DMS153 treated with DMSO at 0.1 percent for 48 hours (cell line): ENCODE measurements at regions not wholly inside any gene's neighbourhood (a gene's known extent, or its start where the extent isn't known, plus 50 kb on each side); places are given as distances from the start of the nearest gene placed in this dataset.

Source experiments
- DNase-seq: peaks from one replicate; lab custom pipeline; 2025; ENCODE audit not compliant: unreplicated experiment; lab: John Stamatoyannopoulos, UW

GRCh38 chr10:130737621-130738020 lies 573.9 kb downstream of the TCERG1L start:
- no peak for DNase-seq

DNA sequence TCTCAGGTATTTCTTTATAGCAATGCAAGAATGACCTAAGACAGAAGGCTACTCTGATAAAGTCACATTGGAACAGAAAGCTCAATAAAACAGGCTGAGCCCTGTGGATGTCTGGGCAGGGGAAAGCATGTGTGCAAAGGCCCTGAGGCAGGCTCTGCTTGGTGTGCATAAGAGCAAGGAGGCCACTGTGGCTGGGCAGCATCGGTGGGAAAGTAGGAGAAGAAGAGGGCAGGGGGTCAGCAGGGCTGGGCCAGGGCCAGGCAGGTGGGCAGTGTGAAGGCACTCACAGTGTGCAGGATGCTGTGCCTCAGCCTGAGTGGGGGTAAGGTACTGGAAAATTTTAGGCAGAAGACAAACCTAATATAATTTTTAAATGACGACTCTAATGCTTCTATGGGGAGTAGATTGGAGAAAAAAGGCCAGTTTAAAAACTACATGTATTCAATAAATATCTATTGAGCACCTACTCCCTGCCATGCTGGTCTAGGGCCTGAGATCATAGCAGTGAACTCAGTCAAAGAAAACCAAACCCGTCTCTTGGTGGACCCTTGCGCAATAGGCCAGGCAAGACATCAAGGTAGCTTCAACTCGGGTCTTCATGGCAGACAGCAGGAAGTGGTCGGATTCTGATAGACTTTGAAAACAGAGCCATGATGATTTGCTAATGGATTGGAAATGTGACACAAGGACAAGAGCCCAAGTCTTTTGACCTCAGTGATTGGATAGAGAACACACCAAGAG lies 572.3 kb downstream of the TCERG1L start:
- DNase-seq = no peak

GRCh38 chr10:130739757-130740145 lies 571.8 kb downstream of the TCERG1L start:
- DNase-seq = no peak

DNA sequence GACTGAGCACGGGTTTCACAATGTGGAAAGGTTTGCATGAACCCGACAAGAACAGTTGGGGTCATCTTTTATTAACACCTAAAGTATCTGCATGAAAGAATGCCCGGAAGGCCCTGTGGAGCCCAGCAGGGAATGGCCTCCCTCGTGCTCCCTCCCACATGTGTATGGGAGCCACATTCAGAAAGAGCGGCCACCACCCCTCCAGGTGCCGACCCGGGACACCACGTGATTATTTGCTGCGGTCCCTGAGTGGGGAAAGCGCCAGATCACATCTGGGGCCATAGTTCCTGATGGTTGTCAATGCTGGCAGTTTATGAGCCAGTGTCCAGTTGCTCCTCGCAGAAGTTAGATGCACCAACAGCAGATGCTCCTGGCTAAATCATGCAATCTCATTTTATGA lies 571.4 kb downstream of the TCERG1L start:
- no peak for DNase-seq

DNA sequence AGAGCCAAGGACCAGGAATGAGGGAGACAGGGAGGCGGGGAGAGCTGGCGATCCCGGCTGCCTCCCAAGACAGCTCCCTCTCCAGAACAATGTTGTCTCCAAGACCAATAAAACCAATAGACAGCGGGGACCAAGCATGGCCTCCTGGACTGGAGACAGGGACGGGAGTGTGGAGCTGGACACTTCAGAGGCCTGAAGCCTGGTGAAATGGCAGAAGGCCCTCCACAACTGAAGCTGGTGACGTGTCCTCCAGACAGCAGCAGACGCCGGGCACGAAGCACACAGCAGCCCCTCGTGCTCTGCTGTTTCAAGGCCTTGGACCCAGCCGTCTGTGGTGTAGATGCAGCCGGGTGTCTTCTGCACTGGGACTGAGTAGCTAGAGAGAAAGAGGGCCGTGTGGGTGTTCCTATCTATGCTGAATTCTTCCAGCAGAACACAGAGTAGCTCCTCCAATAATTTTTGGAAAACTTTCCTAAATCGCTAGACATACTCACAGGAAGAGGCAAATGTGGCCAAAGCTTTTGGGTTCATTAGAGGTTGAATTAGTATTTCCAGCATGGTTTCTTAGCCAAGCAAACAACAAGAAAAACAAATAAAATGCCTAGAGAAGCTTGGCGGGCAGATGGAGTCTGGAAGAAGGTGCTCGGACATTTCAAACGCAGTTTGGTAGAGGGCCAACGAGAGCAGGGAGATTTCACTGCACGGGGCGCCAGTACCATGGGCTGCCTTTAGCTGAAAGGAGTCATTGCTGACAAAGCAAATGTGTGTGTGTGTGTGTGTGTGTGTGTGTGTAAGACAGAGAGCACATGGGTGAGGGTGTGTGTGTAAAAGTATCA lies 570.4 kb downstream of the TCERG1L start:
- DNase-seq = no peak

DNA sequence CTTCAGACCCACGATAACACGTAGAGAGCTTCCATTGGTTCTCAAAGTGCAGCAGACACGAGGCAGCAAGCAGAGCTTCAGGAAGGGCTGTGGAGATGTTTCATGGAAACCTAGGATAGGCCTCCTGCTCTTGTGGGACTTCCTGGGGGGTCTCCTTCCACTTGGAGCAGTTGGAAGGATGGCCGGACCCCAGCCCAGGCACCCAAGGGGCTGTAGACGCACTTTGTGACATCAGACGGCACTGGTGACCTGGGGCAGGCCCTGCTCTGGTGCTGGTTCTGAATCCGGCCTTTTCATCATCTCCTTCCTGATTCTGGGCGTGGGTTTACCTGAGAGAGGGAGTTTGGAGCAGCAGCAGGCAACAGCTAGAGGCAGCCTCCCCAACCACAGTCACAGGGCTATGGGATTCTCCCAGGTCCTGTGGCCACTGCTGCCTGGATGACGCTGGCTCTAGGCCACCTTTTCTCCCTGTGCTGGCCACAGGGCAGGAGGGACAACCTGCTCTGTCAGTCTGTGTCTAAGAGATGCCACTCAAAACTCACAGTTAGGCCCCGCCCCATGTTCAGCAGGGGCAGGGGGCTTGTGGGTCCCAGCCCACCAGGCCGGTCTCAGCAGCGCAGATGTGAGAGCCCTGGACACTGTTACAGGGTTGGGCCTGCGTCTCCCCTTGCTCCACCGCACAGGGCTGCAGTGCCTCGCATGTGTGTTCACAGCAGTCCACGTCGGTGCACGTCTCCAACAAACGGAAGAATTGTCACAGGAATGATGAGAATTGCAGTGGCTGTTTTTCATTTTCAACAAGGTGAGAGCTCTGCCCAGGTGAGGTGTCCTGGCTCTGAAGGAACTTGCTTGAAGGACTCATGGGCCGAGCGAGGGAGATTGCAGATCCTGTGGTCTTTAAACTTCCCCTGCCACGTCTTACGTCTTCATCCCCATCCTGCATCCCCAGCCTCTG lies 569.3 kb downstream of the TCERG1L start:
- no peak for DNase-seq

- no peak for DNase-seq
Measured at GRCh38 chr10:130742941-130743675, 568.4 kb downstream of the TCERG1L start.

- no peak for DNase-seq
Measured at GRCh38 chr10:130743751-130744271, 567.7 kb downstream of the TCERG1L start.

GRCh38 chr10:130744631-130745030 lies 566.9 kb downstream of the TCERG1L start:
- no peak for DNase-seq

- DNase-seq = no peak
Measured at GRCh38 chr10:130745251-130745650, 566.3 kb downstream of the TCERG1L start.

GRCh38 chr10:130745821-130746220 lies 565.7 kb downstream of the TCERG1L start:
- DNase-seq = no peak

DNA sequence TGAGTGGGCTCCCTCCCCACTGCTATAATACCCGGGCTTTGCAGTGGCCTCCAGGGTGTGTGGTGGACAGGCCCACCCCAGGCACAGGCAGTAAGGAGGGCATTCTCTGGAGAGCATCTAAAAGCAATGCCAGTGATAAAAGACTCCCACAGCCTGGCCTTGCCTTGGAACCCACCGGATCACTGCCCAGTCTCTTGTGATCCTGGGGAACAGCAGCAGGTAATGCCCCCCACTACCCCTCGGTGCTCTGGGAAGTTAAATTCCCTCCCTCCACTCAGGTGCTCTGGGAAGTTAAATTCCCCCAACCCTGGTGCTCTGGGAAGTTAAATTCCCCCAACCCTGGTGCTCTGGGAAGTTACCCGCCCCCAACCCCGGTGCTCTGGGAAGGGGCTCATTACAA lies 565.2 kb downstream of the TCERG1L start:
- no peak for DNase-seq

GRCh38 chr10:130747356-130747755 lies 564.2 kb downstream of the TCERG1L start:
- no peak for DNase-seq

GRCh38 chr10:130747946-130748345 lies 563.6 kb downstream of the TCERG1L start:
- DNase-seq = no peak

DNA sequence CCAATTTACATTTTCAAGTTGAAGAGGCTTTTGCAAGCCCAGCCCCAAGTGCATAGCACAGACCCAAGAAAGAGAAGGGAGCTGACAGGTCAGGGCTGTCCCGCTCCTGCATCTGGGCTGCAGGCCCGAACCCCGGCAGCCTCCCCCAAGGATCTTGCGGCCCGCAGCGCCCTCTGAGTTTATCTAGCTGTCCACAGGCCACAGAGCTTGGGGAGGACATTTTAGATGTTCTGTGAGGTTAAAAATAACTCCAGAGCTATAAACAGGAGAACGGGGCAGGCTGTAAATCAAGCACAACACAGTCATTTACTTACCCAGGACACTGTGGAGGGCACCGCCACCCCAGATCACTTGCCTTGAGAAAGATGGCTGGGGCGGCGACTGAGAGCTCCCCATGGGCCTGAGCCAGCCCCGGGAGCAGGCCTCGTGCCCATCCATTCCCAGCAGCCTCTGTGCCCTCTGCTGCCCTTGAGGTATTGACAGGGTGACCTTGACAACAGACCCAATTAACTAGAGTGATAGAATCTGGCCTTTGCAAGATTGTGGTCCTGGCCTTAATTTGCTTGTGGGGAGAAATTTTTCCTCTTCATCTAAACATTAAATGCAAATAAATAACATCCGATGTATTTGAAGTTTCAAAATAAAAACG lies 563.0 kb downstream of the TCERG1L start:
- DNase-seq = no peak

DNA sequence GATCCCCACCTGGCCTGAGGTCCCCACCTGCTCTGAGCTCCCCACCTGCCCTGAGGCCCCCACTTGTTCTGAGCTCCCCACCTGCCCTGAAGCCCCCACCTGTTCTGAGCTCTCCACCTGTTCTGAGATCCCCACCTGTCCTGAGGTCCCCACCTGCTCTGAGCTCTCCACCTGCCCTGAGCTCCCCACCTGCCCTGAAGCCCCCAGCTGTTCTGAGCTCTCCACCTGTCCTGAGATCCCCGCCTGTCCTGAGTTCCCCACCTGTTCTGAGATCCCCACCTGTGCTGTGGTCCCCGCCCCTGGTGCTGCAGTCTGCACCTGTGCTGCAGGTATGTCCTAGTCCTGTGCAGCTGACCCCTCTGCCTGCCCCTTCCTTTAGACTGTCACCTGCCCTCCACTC lies 561.6 kb downstream of the TCERG1L start:
- no peak for DNase-seq

DNA sequence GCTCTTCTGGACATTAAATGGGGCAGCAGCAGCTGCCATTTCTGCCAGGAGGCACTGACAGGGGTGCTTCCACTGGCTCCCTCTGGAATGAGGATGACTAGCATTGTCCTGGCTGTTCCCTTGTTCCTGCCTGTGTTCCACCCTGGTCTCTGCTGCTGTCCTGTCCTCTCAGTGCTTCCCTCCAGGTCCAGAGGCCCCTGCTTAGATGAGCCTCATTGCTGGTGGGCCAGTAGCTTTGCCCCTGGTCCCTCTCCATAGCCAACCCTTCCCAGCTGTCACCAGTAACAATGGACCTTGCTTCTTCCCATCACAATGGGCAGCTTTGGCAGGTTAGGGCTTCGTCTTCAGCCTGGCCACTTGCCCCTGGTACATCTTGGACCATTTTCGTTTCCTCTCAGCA lies 561.1 kb downstream of the TCERG1L start:
- no peak for DNase-seq

- DNase-seq = no peak
Measured at GRCh38 chr10:130751106-130751840, 560.2 kb downstream of the TCERG1L start.

- no peak for DNase-seq
Measured at GRCh38 chr10:130751851-130752250, 559.7 kb downstream of the TCERG1L start.
